T-helper 2 cell (primary cell): ENCODE measurements at regions not wholly inside any gene's neighbourhood (a gene's known extent, or its start where the extent isn't known, plus 50 kb on each side); places are given as distances from the start of the nearest gene placed in this dataset.
"Not testable (repeated sequence)": the region's sequence is repeated elsewhere in the genome, so short reads cannot be mapped to it uniquely, and the experiment has no call there.

Experiments
- DNase-seq, 5 experiments: peaks; one replicate each; pipeline versions ENCODE4 v3.0.0 to v3.0.0-alpha.2; 2012 to 2022

DNA sequence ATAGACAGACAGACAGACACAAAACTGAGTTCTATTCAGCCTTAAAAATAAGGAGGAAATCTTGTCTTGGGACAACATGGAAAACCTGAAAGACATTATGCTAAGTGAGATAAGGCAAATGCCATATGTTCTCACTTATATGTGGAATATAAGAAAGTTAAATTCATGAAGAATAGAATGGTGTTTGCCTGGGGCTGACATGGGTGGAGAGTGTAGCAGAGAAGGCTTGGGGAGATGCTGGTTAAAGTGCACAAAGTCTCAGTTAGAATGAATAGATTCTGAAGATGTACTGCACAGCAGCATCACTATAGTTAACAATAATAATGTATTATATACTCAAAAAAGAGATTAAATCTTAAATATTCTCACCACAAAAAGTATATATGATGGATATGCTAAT is 355.5 kb downstream of the LRRIQ3 start:
- DNase-seq, result no peak

DNA sequence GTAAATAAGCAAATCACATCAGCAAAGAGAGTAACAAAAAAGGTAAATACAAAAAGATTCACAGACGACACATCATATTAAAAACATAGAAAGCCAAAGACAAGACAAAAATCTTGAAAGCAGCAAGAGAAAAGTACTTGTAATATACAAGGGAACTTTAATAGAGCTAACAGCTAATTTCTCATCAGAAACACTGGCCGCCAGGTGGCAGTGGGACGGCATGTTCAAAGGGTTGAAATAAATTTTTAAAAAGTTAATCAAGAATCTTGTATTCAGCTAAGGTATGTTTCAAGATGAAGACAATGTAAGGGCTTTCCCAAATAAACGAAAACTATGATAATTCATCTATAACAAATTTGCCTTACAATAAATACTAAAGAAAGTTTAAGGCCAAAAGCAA is 358.1 kb downstream of the LRRIQ3 start:
- DNase-seq, result no peak

DNA sequence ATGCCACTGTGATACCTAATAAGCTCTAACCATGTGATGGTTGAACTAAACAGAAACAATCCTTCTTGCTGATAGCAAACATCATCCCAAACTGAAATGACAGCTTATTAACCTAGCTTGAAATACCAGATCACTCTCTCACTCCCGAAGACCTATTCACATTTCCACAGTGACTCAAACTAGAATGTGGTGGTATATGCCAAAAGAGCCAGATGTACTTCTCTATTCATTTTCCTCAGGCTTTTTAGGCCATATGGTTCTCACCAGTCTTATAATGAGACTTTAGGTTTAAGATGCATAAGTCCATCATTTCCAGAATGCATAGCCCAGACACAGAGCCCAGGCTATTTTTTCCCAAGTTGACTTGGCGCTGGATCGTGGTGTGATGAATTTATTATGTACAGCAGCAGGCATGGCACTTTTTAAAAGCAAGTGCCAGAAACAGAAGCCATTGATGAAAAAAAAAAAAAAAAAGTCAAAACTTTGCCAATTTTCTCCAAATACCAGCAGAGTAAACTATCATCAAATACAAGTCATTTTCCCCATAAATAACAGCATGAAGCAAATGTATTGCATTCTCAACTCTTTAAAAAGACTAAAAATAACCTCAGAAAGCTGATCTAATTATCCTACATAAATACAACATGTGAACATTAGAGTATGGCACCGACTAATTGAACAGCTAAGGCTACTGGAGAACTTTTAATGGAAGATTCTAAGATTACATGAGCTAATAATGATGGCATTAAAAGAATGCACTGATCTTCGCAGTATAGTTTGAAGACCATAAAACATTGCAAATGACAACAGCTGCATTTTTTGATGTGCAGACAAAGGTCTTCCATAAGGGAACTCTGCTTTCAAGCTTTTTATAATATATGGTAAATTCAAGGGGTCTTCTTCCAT is 365.4 kb downstream of the LRRIQ3 start:
- DNase-seq, result no peak

- DNase-seq, result not testable (repeated sequence)
These were observed 370.7 kb downstream of the LRRIQ3 start for GRCh38 chr1:73827283-73827682.

- DNase-seq, result no peak
These were observed 373.9 kb downstream of the LRRIQ3 start for GRCh38 chr1:73824065-73824464.

DNA sequence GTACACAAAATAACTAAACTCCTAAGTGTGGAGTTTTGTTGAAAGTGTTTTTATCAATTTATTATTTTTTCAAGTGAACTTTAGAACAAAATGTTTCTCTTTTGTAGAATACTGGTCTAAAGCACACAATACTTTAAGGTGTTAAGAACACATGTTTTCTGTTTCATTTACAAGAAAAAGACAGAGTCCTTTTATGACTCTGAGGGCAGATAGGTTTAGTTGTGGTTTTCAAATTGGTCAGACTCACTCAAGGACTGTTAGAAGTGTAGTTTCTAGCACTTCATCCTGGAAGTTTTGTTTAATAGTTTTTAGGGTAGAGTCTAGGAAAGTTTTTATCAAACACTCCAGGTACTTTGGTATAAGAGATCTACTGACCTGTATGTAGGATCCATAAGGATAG is 376.5 kb downstream of the LRRIQ3 start:
- DNase-seq, result no peak

DNA sequence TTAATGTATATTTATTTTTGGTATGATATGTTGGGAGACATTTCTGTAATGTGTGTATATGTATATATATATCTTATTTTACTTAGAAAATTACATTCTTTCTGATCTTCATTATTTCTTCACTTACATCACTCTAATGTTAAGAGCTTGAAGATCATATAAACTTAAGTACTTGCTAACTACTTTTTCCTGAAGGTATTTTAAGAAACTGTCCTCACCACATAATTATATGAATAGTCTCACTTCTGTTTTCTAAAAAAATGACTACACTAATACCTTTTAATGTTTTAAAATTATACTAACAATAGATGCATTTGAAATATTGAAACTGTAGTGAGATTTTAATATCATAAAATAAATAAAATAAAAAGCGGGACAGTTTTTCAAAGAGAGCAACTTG is 377.1 kb downstream of the LRRIQ3 start:
- DNase-seq, result no peak

DNA sequence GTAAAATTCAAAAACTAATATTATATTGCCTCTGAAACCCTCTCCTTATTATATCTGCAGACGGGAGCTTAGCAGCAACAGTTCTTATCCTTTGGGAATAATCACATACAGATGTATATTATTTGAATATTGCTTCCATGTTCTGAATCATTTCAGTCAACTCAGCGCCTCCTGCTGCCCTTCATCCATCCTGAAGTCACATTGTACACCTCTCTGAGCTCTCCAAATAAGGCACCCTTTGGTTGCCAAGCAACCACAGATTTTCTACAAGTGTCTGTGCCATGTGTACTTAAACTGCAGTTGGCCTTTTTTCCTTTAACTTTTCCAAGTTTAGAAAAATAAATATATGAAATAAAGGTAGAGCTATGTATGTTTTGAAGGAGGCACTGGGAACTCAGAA is 384.3 kb downstream of the LRRIQ3 start:
- DNase-seq, result no peak

DNA sequence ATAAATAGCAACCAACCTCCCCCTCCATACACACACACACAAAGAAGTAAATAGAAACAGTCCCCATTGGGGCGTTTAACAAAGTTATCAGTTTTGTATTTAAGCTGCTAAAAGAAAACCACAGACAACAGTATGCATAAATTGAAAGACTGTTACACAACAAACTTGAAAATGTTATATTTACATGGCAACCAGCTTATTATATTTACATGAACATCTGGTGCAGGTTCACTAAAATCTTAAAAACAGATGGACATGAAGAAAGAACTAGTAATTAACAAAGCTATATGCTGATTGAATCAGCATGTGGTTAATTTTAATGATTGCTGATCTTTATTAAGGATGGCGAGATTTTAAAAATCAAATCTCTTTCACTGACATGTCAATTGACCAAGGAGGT is 384.7 kb downstream of the LRRIQ3 start:
- DNase-seq, result no peak

DNA sequence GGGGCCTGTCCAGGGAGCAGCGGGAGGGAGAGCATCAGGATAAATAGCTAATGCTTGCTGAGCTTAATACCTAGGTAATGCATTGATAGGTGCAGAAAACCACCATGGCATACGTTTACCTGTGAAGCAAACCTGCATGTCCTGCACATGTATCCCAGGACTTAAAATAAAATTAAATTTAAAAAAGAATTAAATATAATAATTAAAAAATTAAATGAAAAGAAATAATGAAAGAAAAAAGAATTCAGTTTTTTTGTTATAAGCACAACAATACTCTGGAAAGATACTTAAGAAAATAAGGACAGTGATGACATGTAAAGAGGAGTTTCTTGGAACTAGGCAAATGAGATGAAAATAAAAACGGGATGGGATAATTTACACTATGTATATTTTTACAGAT is 386.2 kb downstream of the LRRIQ3 start:
- no peak for DNase-seq

- no peak for DNase-seq
These were observed 393.0 kb downstream of the LRRIQ3 start for GRCh38 chr1:73804935-73805334.

GRCh38 chr1:73803380-73803779 is 394.6 kb downstream of the LRRIQ3 start:
- DNase-seq, result no peak

GRCh38 chr1:73801912-73802429 is 396.0 kb downstream of the LRRIQ3 start:
- DNase-seq, result no peak

GRCh38 chr1:73800376-73800775 is 397.6 kb downstream of the LRRIQ3 start:
- no peak for DNase-seq

DNA sequence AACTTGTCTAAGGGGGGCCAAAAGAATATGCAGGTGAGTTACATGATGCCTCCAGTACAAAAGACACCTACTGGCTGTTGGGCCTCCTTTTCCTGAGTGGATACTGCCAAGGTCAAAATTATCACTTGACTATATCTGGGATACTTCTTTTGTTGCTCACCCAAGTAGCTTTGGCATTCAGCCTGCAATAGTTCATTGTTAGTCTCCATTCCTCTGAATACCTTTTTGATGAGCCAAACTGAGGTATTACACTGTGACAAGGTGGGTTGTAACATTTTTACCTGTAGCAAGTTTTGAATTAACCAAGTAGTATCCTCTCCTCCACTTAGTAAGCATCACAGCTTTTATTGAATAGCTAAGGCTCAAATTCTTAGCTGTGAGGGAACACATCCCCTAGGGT is 408.0 kb downstream of the LRRIQ3 start:
- no peak for DNase-seq

DNA sequence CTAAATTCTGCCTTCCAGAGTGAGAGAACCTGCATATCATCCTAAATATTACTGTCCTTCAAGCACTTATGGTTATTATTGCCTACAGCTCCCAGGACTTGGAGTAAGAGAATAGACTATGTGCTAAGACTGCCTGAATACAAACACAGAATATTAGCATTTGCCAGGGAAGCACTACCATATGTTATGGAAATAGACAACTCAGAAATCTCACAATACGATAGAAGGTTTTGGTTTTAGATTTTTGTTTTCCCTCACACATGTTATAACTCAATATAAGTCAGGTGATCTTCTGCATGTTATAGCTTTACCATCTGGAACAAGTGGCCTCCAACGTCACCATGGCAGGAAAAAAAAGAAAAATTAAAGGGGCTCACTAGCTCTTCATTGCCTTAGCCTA is 413.9 kb downstream of the LRRIQ3 start:
- no peak for DNase-seq

DNA sequence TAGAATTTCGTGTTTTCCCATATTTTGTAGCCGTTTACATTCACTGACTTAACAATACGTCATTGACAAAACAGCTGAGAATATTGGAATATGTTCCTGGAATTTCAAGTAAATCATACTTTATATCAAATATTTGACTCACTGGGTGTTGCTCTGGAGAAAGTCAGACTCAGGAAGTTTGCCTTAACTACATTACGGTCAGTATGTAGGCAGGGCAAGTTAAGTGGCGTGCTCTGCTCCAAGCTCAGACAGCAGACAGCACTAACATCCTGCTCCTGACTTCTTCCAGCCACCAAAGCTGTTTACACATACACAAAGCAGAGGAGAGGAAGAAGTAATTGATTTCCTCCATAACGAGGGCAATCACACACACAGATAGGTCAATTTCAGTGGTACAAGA is 414.6 kb downstream of the LRRIQ3 start:
- DNase-seq, result no peak

GRCh38 chr1:73782901-73783300 is 415.1 kb downstream of the LRRIQ3 start:
- no peak for DNase-seq

- DNase-seq, result no peak
These were observed 416.7 kb downstream of the LRRIQ3 start for GRCh38 chr1:73781251-73781650.

DNA sequence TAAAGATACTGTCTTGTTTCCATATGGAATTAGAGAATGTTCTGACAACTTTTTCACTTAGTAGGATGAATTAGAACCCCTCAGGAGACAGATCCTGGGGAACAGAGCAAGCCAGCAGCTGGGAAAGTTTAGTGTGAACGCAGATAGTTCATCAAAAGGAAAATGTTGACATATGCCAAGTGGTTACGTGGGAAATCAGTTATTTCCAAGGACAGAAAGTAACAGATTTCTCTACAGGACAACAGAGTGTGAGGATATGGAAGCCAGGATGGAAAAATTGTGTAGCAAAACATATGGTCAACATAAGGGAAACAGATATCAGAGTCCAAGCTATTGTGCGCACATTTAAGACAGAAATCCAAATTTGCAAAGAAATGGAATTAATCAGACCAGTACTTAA is 419.5 kb downstream of the LRRIQ3 start:
- DNase-seq, result no peak

- DNase-seq, result no peak
These were observed 422.1 kb downstream of the LRRIQ3 start for GRCh38 chr1:73775896-73776295.

DNA sequence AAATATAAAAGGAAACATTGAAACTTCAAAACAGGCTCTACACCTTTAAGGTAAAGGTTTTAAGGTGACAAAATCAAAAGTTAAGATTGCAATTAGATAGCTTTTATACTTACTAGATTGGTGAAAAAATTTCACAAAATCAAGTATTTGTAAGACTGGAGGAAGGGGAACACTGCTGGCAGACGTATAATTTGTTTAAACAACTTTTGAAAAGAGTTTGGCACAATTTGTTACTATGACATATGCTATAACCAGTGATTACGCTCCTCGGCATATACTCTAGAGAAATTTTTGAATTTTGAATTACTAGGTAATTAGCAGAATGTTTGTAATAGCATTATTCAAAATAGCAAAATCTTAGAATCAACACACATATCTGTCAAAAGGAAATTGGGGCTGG is 425.0 kb downstream of the LRRIQ3 start:
- DNase-seq, result no peak

- no peak for DNase-seq
These were observed 426.6 kb downstream of the LRRIQ3 start for GRCh38 chr1:73771396-73771795.

DNA sequence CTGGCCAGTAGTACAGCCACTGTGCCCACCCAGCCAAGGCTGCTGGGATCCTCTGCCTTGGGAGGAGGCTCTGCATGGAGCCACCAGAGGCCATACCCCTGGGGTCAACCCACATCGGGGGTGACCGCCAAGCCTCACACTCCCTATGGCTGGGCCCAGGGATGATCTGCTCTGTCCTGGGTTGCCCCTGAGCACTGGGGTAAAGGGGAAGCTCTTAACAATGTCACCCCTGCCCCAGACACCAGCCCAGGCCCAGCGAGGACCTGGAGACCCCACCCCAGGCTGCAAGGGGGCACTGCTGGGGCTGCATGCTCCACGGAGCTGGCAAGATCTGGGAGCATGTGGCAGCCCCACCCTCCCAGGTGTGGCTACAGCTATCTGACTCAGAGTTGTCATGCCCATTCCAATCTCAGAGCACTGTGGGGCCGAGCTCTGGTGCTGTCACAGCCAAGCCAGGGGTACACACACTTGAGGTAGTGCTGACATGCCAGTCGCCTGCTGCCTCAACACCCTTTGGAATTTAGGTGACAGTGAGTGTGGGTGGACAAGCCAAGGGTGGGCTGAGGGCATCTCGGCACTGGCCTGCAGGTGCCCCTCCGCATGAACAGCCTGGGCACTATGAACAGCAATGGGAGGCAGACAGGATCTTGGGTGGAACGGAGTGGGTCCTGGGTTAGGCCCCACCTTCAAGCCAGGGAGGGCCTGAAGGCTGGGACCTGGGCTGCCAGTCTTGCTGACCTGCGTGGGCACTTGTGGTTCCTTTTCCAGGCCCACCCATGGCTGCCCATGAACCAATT is 427.7 kb downstream of the LRRIQ3 start:
- no peak for DNase-seq
